ENCODE measurements at regions not wholly inside any gene's neighbourhood (a gene's known extent, or its start where the extent isn't known, plus 50 kb on each side); places are given as distances from the start of the nearest gene placed in this dataset.

DNA sequence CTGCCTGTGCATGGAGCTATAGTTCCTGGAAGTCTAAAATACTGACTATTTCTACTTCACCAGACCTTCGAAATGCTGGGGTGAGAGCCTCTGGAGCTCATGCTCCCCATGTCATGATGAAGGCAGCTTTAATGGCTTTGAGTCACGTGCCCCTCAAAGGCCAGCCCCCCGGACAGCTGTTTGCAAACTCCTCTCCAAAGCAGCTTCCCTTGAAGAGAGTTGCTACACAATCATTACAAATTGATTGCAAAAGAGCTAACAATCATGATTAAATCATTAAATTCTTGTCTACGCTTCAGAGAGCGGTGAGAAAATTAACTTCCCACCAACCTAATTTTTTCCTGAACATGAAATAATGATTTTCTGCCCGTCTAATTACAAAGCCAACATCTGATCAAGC lies 134.8 kb upstream of the IRX6 start:
- H3K36me3 ChIP-seq (ENCODE audit: insufficient read depth, low read length) = no peaks in the 10 kb centered on the region
- no peak overlapping the region for H3K27ac ChIP-seq (ENCODE audit: low read depth, low read length)
- H3K4me3 ChIP-seq (ENCODE audit: insufficient read depth, low read depth, low read length) = no peak overlapping the region
- H2AFZ ChIP-seq (ENCODE audit: low read depth, low read length) = no peak overlapping the region
- no peak for FAIRE-seq
- H3K27ac Mint-ChIP-seq (ENCODE audit: unreplicated experiment) = no peak overlapping the region
- no peak overlapping the region for H3K9ac ChIP-seq (ENCODE audit: low read length)
- no peaks in the 10 kb centered on the region for H3K27me3 ChIP-seq (ENCODE audit: insufficient read depth, low read length)
- no peak overlapping the region for H3K4me3 Mint-ChIP-seq (ENCODE audit: unreplicated experiment)
- peaks cover 17% of the 10 kb centered on the region for H3K27me3 Mint-ChIP-seq (ENCODE audit: low read depth, unreplicated experiment)
- H3K36me3 Mint-ChIP-seq (ENCODE audit: low read depth, unreplicated experiment) = peaks cover 2% of the 10 kb centered on the region
- H3K4me1 Mint-ChIP-seq (ENCODE audit: low read depth, unreplicated experiment) = peaks cover 2% of the 10 kb centered on the region
- no peaks in the 10 kb centered on the region for H3K4me1 ChIP-seq (ENCODE audit: insufficient read depth, low read length)
- no peak for DNase-seq (ENCODE audit: low read depth)
- TF ChIP-seq, protein P1, sequence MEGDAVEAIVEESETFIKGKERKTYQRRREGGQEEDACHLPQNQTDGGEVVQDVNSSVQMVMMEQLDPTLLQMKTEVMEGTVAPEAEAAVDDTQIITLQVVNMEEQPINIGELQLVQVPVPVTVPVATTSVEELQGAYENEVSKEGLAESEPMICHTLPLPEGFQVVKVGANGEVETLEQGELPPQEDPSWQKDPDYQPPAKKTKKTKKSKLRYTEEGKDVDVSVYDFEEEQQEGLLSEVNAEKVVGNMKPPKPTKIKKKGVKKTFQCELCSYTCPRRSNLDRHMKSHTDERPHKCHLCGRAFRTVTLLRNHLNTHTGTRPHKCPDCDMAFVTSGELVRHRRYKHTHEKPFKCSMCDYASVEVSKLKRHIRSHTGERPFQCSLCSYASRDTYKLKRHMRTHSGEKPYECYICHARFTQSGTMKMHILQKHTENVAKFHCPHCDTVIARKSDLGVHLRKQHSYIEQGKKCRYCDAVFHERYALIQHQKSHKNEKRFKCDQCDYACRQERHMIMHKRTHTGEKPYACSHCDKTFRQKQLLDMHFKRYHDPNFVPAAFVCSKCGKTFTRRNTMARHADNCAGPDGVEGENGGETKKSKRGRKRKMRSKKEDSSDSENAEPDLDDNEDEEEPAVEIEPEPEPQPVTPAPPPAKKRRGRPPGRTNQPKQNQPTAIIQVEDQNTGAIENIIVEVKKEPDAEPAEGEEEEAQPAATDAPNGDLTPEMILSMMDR (IDR thresholded peaks at IDR 0.05; ENCODE audit: insufficient read depth, low read depth, low read length) = no peak
- TF ChIP-seq EZH2 (IDR thresholded peaks at IDR 0.05; ENCODE audit: insufficient read depth, low read length) = no peak
- no peaks in the 10 kb centered on the region for H3K9me3 ChIP-seq (ENCODE audit: insufficient read depth, low read depth, low read length)
- peaks cover 8% of the 10 kb centered on the region for H3K9me3 Mint-ChIP-seq (ENCODE audit: unreplicated experiment)
- H3K4me2 ChIP-seq (ENCODE audit: low read length) = no peak overlapping the region
- no peaks in the 10 kb centered on the region for H4K20me1 ChIP-seq (ENCODE audit: insufficient read depth, low read length)
- no peaks in the 10 kb centered on the region for H3K79me2 ChIP-seq (ENCODE audit: insufficient read depth, low read length)

DNA sequence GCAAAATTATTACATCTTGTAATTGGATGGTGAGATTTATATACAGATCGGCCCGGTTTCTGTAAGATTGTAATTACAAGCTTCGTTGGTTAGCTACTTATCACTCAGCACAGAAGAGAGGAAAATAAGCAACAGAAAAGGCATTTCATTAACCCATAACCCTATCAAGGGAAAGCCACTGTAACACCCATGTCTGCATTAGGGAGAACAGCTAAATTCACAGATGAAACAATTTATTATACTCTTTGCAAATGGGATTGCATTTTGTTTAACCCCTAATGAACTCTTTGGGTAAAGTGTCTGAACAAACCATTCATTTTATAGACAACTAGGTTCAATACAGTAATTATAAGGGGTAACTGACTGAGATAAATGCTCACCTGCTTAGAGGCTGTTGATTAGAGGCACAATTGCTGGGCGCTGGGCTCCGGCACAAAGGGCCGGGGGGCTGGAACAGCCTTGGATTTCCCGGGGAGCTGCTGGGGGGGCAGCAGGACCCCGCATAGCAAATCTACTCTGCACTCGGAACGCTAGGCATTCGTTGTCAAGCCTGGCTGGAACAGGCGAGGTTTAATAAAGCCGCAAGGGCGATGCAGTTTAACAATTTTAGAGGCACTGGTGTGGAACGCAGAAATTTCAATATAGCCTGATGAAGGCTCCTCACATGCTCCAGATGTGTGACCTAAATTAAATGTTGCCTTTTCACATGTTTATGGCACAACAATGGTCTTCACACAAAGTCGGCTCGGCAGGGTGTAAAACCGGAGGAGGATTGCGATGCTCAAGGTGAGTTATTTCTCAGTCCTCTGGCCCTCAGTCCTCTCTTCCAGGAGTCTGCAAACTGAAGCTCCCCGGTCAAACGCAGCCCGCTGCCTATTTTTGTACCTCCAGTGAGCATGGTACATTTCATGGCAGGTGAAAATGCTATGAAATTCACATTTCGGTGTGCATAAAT lies 134.0 kb upstream of the IRX6 start:
- no peak overlapping the region for H3K9ac ChIP-seq (ENCODE audit: low read length)
- H3K27ac ChIP-seq (ENCODE audit: low read depth, low read length) = no peak overlapping the region
- no peak overlapping the region for H3K4me2 ChIP-seq (ENCODE audit: low read length)
- no peak overlapping the region for H3K4me3 ChIP-seq (ENCODE audit: insufficient read depth, low read depth, low read length)
- no peaks in the 10 kb centered on the region for H3K4me1 Mint-ChIP-seq (ENCODE audit: low read depth, unreplicated experiment)
- H3K9me3 ChIP-seq (ENCODE audit: insufficient read depth, low read depth, low read length) = no peaks in the 10 kb centered on the region
- H3K4me1 ChIP-seq (ENCODE audit: insufficient read depth, low read length) = no peaks in the 10 kb centered on the region
- H3K27me3 Mint-ChIP-seq (ENCODE audit: low read depth, unreplicated experiment) = peaks cover 17% of the 10 kb centered on the region
- H3K4me3 Mint-ChIP-seq (ENCODE audit: unreplicated experiment) = no peak overlapping the region
- DNase-seq (ENCODE audit: low read depth) = no peak
- peaks cover 8% of the 10 kb centered on the region for H3K9me3 Mint-ChIP-seq (ENCODE audit: unreplicated experiment)
- no peaks in the 10 kb centered on the region for H3K79me2 ChIP-seq (ENCODE audit: insufficient read depth, low read length)
- no peak overlapping the region for H2AFZ ChIP-seq (ENCODE audit: low read depth, low read length)
- no peak for FAIRE-seq
- H3K36me3 Mint-ChIP-seq (ENCODE audit: low read depth, unreplicated experiment) = peaks cover 2% of the 10 kb centered on the region
- no peaks in the 10 kb centered on the region for H3K36me3 ChIP-seq (ENCODE audit: insufficient read depth, low read length)
- no peak overlapping the region for H3K27ac Mint-ChIP-seq (ENCODE audit: unreplicated experiment)
- H3K27me3 ChIP-seq (ENCODE audit: insufficient read depth, low read length) = no peaks in the 10 kb centered on the region
- no peak for TF ChIP-seq EZH2 (IDR thresholded peaks at IDR 0.05; ENCODE audit: insufficient read depth, low read length)
- no peaks in the 10 kb centered on the region for H4K20me1 ChIP-seq (ENCODE audit: insufficient read depth, low read length)

DNA sequence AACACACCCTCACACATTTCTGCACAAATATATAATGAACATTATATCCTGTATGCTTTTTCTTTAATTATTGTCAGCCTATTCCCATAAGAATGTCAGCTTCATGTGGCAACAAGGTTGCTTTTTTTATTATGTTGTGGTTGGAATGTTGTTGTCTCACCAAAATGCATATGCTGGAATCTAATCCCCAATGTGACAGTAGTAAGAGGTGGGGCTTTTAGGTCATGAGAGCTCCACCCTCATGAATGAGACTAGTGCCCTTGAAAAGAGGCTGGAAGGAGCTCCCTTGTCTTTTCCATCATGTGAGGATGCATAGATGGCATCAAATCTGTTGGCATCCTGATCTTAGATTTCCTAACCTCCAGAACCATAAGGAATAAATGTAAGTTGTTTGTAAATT lies 131.3 kb upstream of the IRX6 start:
- Histone ChIP-seq H4K20me1 (ENCODE audit: insufficient read depth, low read length) (no peaks in the 10 kb centered on the region), H3K4me3 (ENCODE audit: insufficient read depth, low read depth, low read length) (no peak overlapping the region), H3K4me1 (ENCODE audit: insufficient read depth, low read length) (no peaks in the 10 kb centered on the region), H3K79me2 (ENCODE audit: insufficient read depth, low read length) (no peaks in the 10 kb centered on the region), H3K4me2 (ENCODE audit: low read length) (no peak overlapping the region), H2AFZ (ENCODE audit: low read depth, low read length) (no peak overlapping the region), H3K27ac (ENCODE audit: low read depth, low read length) (no peak overlapping the region), H3K27me3 (ENCODE audit: insufficient read depth, low read length) (no peaks in the 10 kb centered on the region), H3K9me3 (ENCODE audit: insufficient read depth, low read depth, low read length) (no peaks in the 10 kb centered on the region), H3K36me3 (ENCODE audit: insufficient read depth, low read length) (no peaks in the 10 kb centered on the region), H3K9ac (ENCODE audit: low read length) (no peak overlapping the region)
- Mint-ChIP-seq H3K4me1 (ENCODE audit: low read depth, unreplicated experiment) (no peaks in the 10 kb centered on the region), H3K27me3 (ENCODE audit: low read depth, unreplicated experiment) (peaks cover 12% of the 10 kb centered on the region), H3K36me3 (ENCODE audit: low read depth, unreplicated experiment) (peaks cover 2% of the 10 kb centered on the region), H3K9me3 (ENCODE audit: unreplicated experiment) (peaks cover 6% of the 10 kb centered on the region), H3K4me3 (ENCODE audit: unreplicated experiment) (no peak overlapping the region), H3K27ac (ENCODE audit: unreplicated experiment) (no peak overlapping the region)
- TF ChIP-seq, protein P1 (IDR thresholded peaks at IDR 0.05; ENCODE audit: insufficient read depth, low read depth, low read length) = no peak
- TF ChIP-seq EZH2 (IDR thresholded peaks at IDR 0.05; ENCODE audit: insufficient read depth, low read length) = no peak
- DNase-seq (ENCODE audit: low read depth) (no peak), FAIRE-seq (no peak)
